HepG2 (cell line): ENCODE measurements at regions not wholly inside any gene's neighbourhood (a gene's known extent, or its start where the extent isn't known, plus 50 kb on each side); places are given as distances from the start of the nearest gene placed in this dataset.

Experiments
- ATAC-seq: fragments of 200-7000 bp; cut with Tn5 transposase; 3 replicates; pipeline ENCODE4 v1.9.1; 2020; ENCODE audit warnings: mild to moderate bottlenecking, moderate library complexity
- BruUV-seq: library from RNA; stranded (reverse); fragments of 400-500 nt; replicated peaks from 2 replicates; lab custom pipeline; 2021; lab: Mats Ljungman, UMichigan
- CTCF ChIA-PET: fragments of 300-600 bp; formaldehyde crosslinking; extraction: SDS; loops from one replicate; lab custom pipeline; 2021; ENCODE audit warnings: low total read pairs, inconsistent platforms, low intra/inter-chr PET ratio; lab: Yijun Ruan, JAX
- POLR2A ChIA-PET: fragments of 350-600 bp; sonication (Branson Sonifier 250); formaldehyde crosslinking; loops from one replicate; lab custom pipeline; 2020; ENCODE audit warnings: antibody characterized with exemption, inconsistent platforms; lab: Yijun Ruan, JAX
- DNase-seq: peaks from one replicate; pipeline ENCODE4 v3.0.0-alpha.2; 2015; ENCODE audit warnings: low spot score
- FAIRE-seq: peaks from 3 replicates; lab custom pipeline; 2011; peaks lifted over from hg19 to GRCh38; lab: Jason Lieb, UNC
- H2AFZ ChIP-seq: one replicate; pipeline ENCODE4 v1.6.1; 2011; ENCODE audit warnings: low read length, inconsistent platforms
- H3K27ac ChIP-seq: fragments of 300-600 bp; 3 replicates; pipeline ENCODE4 v1.8.0; 2011; ENCODE audit warnings: mixed run types, mild to moderate bottlenecking, mixed read lengths, low read length, inconsistent platforms; ENCODE audit not compliant: insufficient read depth; ENCODE audit errors: extremely low read length
- H3K27me3 ChIP-seq, 2 experiments: fragments of 200-600 bp in 1 of 2; 2 replicates in 1 of 2; 3 replicates in 1 of 2; pipeline versions ENCODE4 v1.6.0 to v1.8.0; 2011; ENCODE audit warnings: low read length in 2 of 2, mild to moderate bottlenecking in 2 of 2, moderate library complexity in 2 of 2, inconsistent platforms in 1 of 2; ENCODE audit not compliant: insufficient read depth in 2 of 2, control insufficient read depth in 1 of 2
- H3K36me3 ChIP-seq, 2 experiments: fragments of 200-600 bp in 1 of 2; replicated peaks in 1 of 2; 2 replicates in 1 of 2; 3 replicates in 1 of 2; pipeline versions ENCODE4 v1.5.1 to v1.8.0; 2011; ENCODE audit warnings: low read length in 2 of 2, inconsistent platforms in 1 of 2; ENCODE audit not compliant: insufficient read depth in 2 of 2, control insufficient read depth in 1 of 2
- H3K4me1 ChIP-seq: 2 replicates; pipeline ENCODE4 v1.5.1; 2012; ENCODE audit warnings: low read length, inconsistent platforms; ENCODE audit not compliant: insufficient read depth
- H3K4me2 ChIP-seq: 2 replicates; pipeline ENCODE4 v1.6.0; 2011; ENCODE audit warnings: low read depth, low read length, inconsistent platforms
- H3K4me3 ChIP-seq, 3 experiments: fragments of 200-600 bp in 1 of 3; sonication (generic), shearing (Covaris generic) in 1 of 3; replicated peaks in 1 of 3; 2 replicates each; pipeline ENCODE4 v1.5.1; 2011 to 2016; ENCODE audit warnings: low read length in 3 of 3, inconsistent platforms in 2 of 3, low read depth in 2 of 3, mild to moderate bottlenecking in 2 of 3, control low read depth in 1 of 3, mixed read lengths in 1 of 3; ENCODE audit not compliant: insufficient read depth in 1 of 3
- H3K79me2 ChIP-seq: one replicate; pipeline ENCODE4 v1.6.1; 2011; ENCODE audit warnings: low read length, inconsistent platforms; ENCODE audit not compliant: insufficient read depth
- H3K9ac ChIP-seq: 2 replicates; pipeline ENCODE4 v1.6.0; 2011; ENCODE audit warnings: mild to moderate bottlenecking, low read depth, low read length, inconsistent platforms; ENCODE audit not compliant: insufficient read depth
- H3K9me3 ChIP-seq: 2 replicates; pipeline ENCODE4 v1.5.1; 2012; ENCODE audit warnings: mild to moderate bottlenecking, low read length
- H4K20me1 ChIP-seq: 2 replicates; pipeline ENCODE4 v1.6.0; 2011; ENCODE audit warnings: inconsistent platforms, mild to moderate bottlenecking, low read length, moderate library complexity; ENCODE audit not compliant: insufficient read depth
- CENPBD1 ChIP-seq: sonication (generic); formaldehyde crosslinking; IDR thresholded peaks from 2 replicates; pipeline ENCODE4 v1.8.0; 2022; ENCODE audit warnings: missing genetic modification reagents, low read depth, mild to moderate bottlenecking, borderline replicate concordance
- CTCF ChIP-seq: sonication (generic); formaldehyde crosslinking; IDR thresholded peaks from 2 replicates; pipeline ENCODE4 v1.5.0; 2020; ENCODE audit warnings: mild to moderate bottlenecking, missing genetic modification reagents, moderate library complexity
- GTF2F1 ChIP-seq: fragments of 150-350 bp; IDR thresholded peaks from 2 replicates; pipeline ENCODE4 v1.6.1; 2014; ENCODE audit warnings: low read length
- HHEX ChIP-seq: IDR thresholded peaks from 2 replicates; pipeline ENCODE4 v1.6.1; 2016; ENCODE audit warnings: control low read depth
- HMG20B ChIP-seq: conservative IDR thresholded peaks from 2 replicates; pipeline ENCODE4 v1.6.1; 2016; ENCODE audit warnings: missing genetic modification reagents, missing compliant biosample characterization
- MYC ChIP-seq: sonication (generic); formaldehyde crosslinking; IDR thresholded peaks from 2 replicates; pipeline ENCODE4 v1.9.0; 2021; ENCODE audit warnings: missing genetic modification reagents, borderline replicate concordance
- NFIC ChIP-seq: IDR thresholded peaks from 2 replicates; pipeline ENCODE4 v1.6.1; 2012; ENCODE audit warnings: mild to moderate bottlenecking, low read length, inconsistent platforms
- SAFB2 ChIP-seq: sonication (generic); formaldehyde crosslinking; IDR thresholded peaks from 2 replicates; pipeline ENCODE4 v1.5.1; 2020; ENCODE audit warnings: missing genetic modification reagents, low read depth, mild to moderate bottlenecking, borderline replicate concordance
- ZNF101 ChIP-seq: sonication (generic); formaldehyde crosslinking; IDR thresholded peaks from 2 replicates; pipeline ENCODE4 v1.4.0; 2020; ENCODE audit warnings: mild to moderate bottlenecking, low read depth, missing genetic modification reagents, borderline replicate concordance
- ZNF138 ChIP-seq: sonication (generic); formaldehyde crosslinking; IDR thresholded peaks from 2 replicates; pipeline ENCODE4 v1.5.0; 2020; ENCODE audit warnings: mild to moderate bottlenecking, low read depth, missing genetic modification reagents
- ZNF570 ChIP-seq: sonication (generic); formaldehyde crosslinking; IDR thresholded peaks from 2 replicates; pipeline ENCODE4 v1.4.0; 2020; ENCODE audit warnings: mild to moderate bottlenecking, missing genetic modification reagents, borderline replicate concordance
- ZNF614 ChIP-seq: IDR thresholded peaks from 2 replicates; pipeline ENCODE4 v1.6.1; 2018; ENCODE audit warnings: missing biosample characterization, missing genetic modification reagents, inconsistent platforms, borderline replicate concordance
- WGBS: methylation state at CpG from one replicate; pipeline ENCODE4 v1.1.6; 2017; ENCODE audit warnings: low lambda C conversion rate; 5-methylcytosine and 5-hydroxymethylcytosine counted together
- in situ Hi-C: cut with HindIII; loops from 2 replicates; pipeline ENCODE4 v1.10.0; 2017; ENCODE audit warnings: low pct_unique_long_range_greater_than_20kb; ENCODE audit not compliant: extremely low pct_ligation_motif_present
- intact Hi-C: fragments of 100-400 bp; cut with micrococcal nuclease; formaldehyde crosslinking; loops from one replicate; pipeline ENCODE4 v1.10.0; 2022; ENCODE audit not compliant: unreplicated experiment

- intact Hi-C loops, result no loop called here
- H3K9me3 ChIP-seq, result no peaks in the 10 kb centered on the region
- BruUV-seq, result no TSS peak
- ATAC-seq, result no peak
- no peak overlapping the region for H3K4me3 ChIP-seq
- H3K4me2 ChIP-seq, result 0 out of 2 replicates have a peak overlapping the region, but pooled peaks have one; percentile 5
- no peak for DNase-seq
- in situ Hi-C loops, result no loop called here
- TF ChIP-seq CENPBD1 (CRISPR knock-in tag) (no peak), ZNF570 (CRISPR knock-in tag) (no peak), HHEX (CRISPR knock-in tag) (no peak), ZNF138 (CRISPR knock-in tag) (no peak), SAFB2 (CRISPR knock-in tag) (no peak), HMG20B (CRISPR knock-in tag) (no peak), NFIC (no peak), ZNF101 (CRISPR knock-in tag) (no peak), ZNF614 (CRISPR knock-in tag) (no peak), CTCF (CRISPR knock-in tag) (no peak), GTF2F1 (no peak), MYC (CRISPR knock-in tag) (no peak)
- H3K27me3 ChIP-seq, result no peaks in the 10 kb centered on the region; a peak in 1 of 5 replicates
- ChIA-PET CTCF (no interaction called here), POLR2A (no interaction called here)
- whole genome bisulfite sequencing, result 26% methylated on average over 10 of the region's 10 CpGs
- H2AFZ ChIP-seq, result no peak overlapping the region
- no peaks in the 10 kb centered on the region for H3K36me3 ChIP-seq
- no peak overlapping the region for H3K27ac ChIP-seq
- FAIRE-seq, result no peak
- no peaks in the 10 kb centered on the region for H3K79me2 ChIP-seq
- H3K4me1 ChIP-seq, result peaks cover 17% of the 10 kb centered on the region
- no peaks in the 10 kb centered on the region for H4K20me1 ChIP-seq
- no peak overlapping the region for H3K9ac ChIP-seq
Measured at GRCh38 chr5:34555699-34556508, 100.2 kb upstream of the RAI14 start.
